ENCODE measurements at regions not wholly inside any gene's neighbourhood (a gene's known extent, or its start where the extent isn't known, plus 50 kb on each side); places are given as distances from the start of the nearest gene placed in this dataset.

GRCh38 chr1:165014753-165015152, 341.8 kb downstream of the LMX1A start (continued):
- TF ChIP-seq CTCF (IDR thresholded peaks at IDR 0.05; ENCODE audit: low read depth, low read length, missing input control) (no peak), RXRA (IDR thresholded peaks at IDR 0.05) (no peak), ATF3 (IDR thresholded peaks at IDR 0.05) (no peak), HNF4A (conservative IDR thresholded peaks at IDR 0.05) (no peak)

- no peaks in the 10 kb centered on the region for H3K27me3 ChIP-seq (ENCODE audit: control insufficient read depth in 4 of 4, insufficient read depth in 4 of 4, low read length in 3 of 4)
- no peak overlapping the region for H3K4me3 ChIP-seq (ENCODE audit: low read depth in 1 of 3, low read length in 3 of 3)
- TF ChIP-seq JUND (IDR thresholded peaks at IDR 0.05) (no peak), GABPA (IDR thresholded peaks at IDR 0.05 in 1 of 2, conservative IDR thresholded peaks at IDR 0.05 in 1 of 2) (no peak), NR2F2 (IDR thresholded peaks at IDR 0.05) (peak; percentile 13), REST (IDR thresholded peaks at IDR 0.05) (no peak), FOXA2 (IDR thresholded peaks at IDR 0.05) (no peak)
- no peak overlapping the region for H3K27ac ChIP-seq (ENCODE audit: low read depth in 1 of 2, low read length in 2 of 2)
- no peaks in the 10 kb centered on the region for H3K36me3 ChIP-seq (ENCODE audit: control insufficient read depth in 4 of 4, insufficient read depth in 3 of 4, low read depth in 1 of 4, low read length in 3 of 4)
- no peak overlapping the region for H3K9ac ChIP-seq (ENCODE audit: low read depth in 1 of 2, low read length in 2 of 2)
- DNase-seq (ENCODE audit: low spot score) = no peak
- H3K9me3 ChIP-seq (ENCODE audit: control insufficient read depth in 4 of 4, low read length in 3 of 4) = no peaks in the 10 kb centered on the region
- no peaks in the 10 kb centered on the region for H3K4me1 ChIP-seq (ENCODE audit: control insufficient read depth in 4 of 4, insufficient read depth in 4 of 4, low read length in 3 of 4)
- 12% methylated on average over 1 of the region's 1 CpG for WGBS
Measured at GRCh38 chr1:165011991-165012531, 344.5 kb downstream of the LMX1A start.

- Histone ChIP-seq H3K27me3 (ENCODE audit: control insufficient read depth in 4 of 4, insufficient read depth in 4 of 4, low read length in 3 of 4) (no peaks in the 10 kb centered on the region), H3K27ac (ENCODE audit: low read depth in 1 of 2, low read length in 2 of 2) (no peak overlapping the region), H3K9ac (ENCODE audit: low read depth in 1 of 2, low read length in 2 of 2) (no peak overlapping the region), H3K4me1 (ENCODE audit: control insufficient read depth in 4 of 4, insufficient read depth in 4 of 4, low read length in 3 of 4) (no peaks in the 10 kb centered on the region), H3K4me3 (ENCODE audit: low read depth in 1 of 3, low read length in 3 of 3) (no peak overlapping the region), H3K9me3 (ENCODE audit: control insufficient read depth in 4 of 4, low read length in 3 of 4) (no peaks in the 10 kb centered on the region), H3K36me3 (ENCODE audit: control insufficient read depth in 4 of 4, insufficient read depth in 3 of 4, low read depth in 1 of 4, low read length in 3 of 4) (no peaks in the 10 kb centered on the region)
- WGBS = 57% methylated on average over 1 of the region's 1 CpG
- DNase-seq (ENCODE audit: low spot score) = no peak
- TF ChIP-seq FOXA2 (IDR thresholded peaks at IDR 0.05) (no peak), EGR1 (IDR thresholded peaks at IDR 0.05; ENCODE audit: low read depth in 2 of 2) (no peak), SP1 (IDR thresholded peaks at IDR 0.05) (no peak), REST (IDR thresholded peaks at IDR 0.05) (no peak), JUND (IDR thresholded peaks at IDR 0.05) (no peak), HNF4G (IDR thresholded peaks at IDR 0.05) (no peak), ATF3 (IDR thresholded peaks at IDR 0.05) (no peak), TAF1 (conservative IDR thresholded peaks at IDR 0.05) (no peak), ZBTB33 (IDR thresholded peaks at IDR 0.05) (no peak), RXRA (IDR thresholded peaks at IDR 0.05) (no peak), FOXA1 (IDR thresholded peaks at IDR 0.05) (no peak), RAD21 (IDR thresholded peaks at IDR 0.05) (no peak), GABPA (IDR thresholded peaks at IDR 0.05 in 1 of 2, conservative IDR thresholded peaks at IDR 0.05 in 1 of 2) (no peak)
Measured at GRCh38 chr1:165011186-165011585, 345.3 kb downstream of the LMX1A start.

Measured in liver (tissue), 8 donors.